Naive thymus-derived CD4-positive, alpha-beta T cell (primary cell): ENCODE measurements at regions not wholly inside any gene's neighbourhood (a gene's known extent, or its start where the extent isn't known, plus 50 kb on each side); places are given as distances from the start of the nearest gene placed in this dataset.

ENCODE experiments used
- ATAC-seq: fragments of 150-1000 bp; cut with Tn5 transposase; 2 replicates; pipeline ENCODE4 v1.10.0; 2021; ENCODE audit warnings: mild to moderate bottlenecking, moderate library complexity
- CTCF ChIA-PET: fragments of 350-600 bp; sonication (Branson Sonifier 250); formaldehyde crosslinking; loops from one replicate; lab custom pipeline; 2021; ENCODE audit warnings: antibody characterized with exemption; lab: Charles Lee
- POLR2A ChIA-PET: fragments of 350-600 bp; sonication (Branson Sonifier 250); formaldehyde crosslinking; loops from one replicate; lab custom pipeline; 2021; ENCODE audit warnings: antibody characterized with exemption, inconsistent platforms; lab: Charles Lee
- DNase-seq, 9 donors: peaks; one replicate each; pipeline versions ENCODE4 v3.0.0 to v3.0.0-alpha.2; 2020 to 2022; ENCODE audit warnings: mixed read lengths in 1 of 9
- H3K27ac ChIP-seq: one replicate; pipeline ENCODE4 v1.7.0; 2013; ENCODE audit warnings: mild to moderate bottlenecking, low read depth, low read length, moderate library complexity
- H3K27me3 ChIP-seq, 2 donors: one replicate each; pipeline ENCODE4 v1.7.0; 2013; ENCODE audit warnings: low read length in 2 of 2, mild to moderate bottlenecking in 2 of 2, moderate library complexity in 2 of 2; ENCODE audit not compliant: control insufficient read depth in 2 of 2, insufficient read depth in 2 of 2
- H3K36me3 ChIP-seq, 3 experiments: 1 replicate in 2 of 3; 2 replicates in 1 of 3; pipeline ENCODE4 v1.7.0; 2013; ENCODE audit warnings: low read length in 3 of 3, mild to moderate bottlenecking in 3 of 3, moderate library complexity in 1 of 3; ENCODE audit not compliant: insufficient read depth in 3 of 3, control insufficient read depth in 2 of 3
- H3K4me1 ChIP-seq, 2 donors: one replicate each; pipeline ENCODE4 v1.7.0; 2013; ENCODE audit warnings: low read length in 2 of 2, mild to moderate bottlenecking in 2 of 2, moderate library complexity in 1 of 2; ENCODE audit not compliant: control insufficient read depth in 2 of 2, insufficient read depth in 2 of 2
- H3K4me3 ChIP-seq: 2 replicates; pipeline ENCODE4 v1.7.0; 2013; ENCODE audit warnings: mild to moderate bottlenecking, low read length
- H3K9me3 ChIP-seq, 3 experiments: 1 replicate in 2 of 3; 2 replicates in 1 of 3; pipeline ENCODE4 v1.7.0; 2013; ENCODE audit warnings: low read length in 3 of 3; ENCODE audit not compliant: control insufficient read depth in 2 of 3
- H3K27ac Mint-ChIP-seq, 9 donors: one replicate each; pipeline ENCODE4 v1.8.0; 2020 to 2022; ENCODE audit warnings: mixed read lengths in 9 of 9, mild to moderate bottlenecking in 8 of 9, moderate library complexity in 5 of 9, inconsistent platforms in 2 of 9
- H3K27me3 Mint-ChIP-seq, 5 donors: one replicate each; pipeline ENCODE4 v1.8.0; 2021 to 2022; ENCODE audit warnings: mixed read lengths in 5 of 5, mild to moderate bottlenecking in 1 of 5
- H3K36me3 Mint-ChIP-seq, 5 donors: one replicate each; pipeline ENCODE4 v1.8.0; 2020 to 2022; ENCODE audit warnings: mixed read lengths in 5 of 5, mild to moderate bottlenecking in 3 of 5, inconsistent platforms in 1 of 5
- H3K4me1 Mint-ChIP-seq, 7 donors: one replicate each; pipeline ENCODE4 v1.8.0; 2020 to 2022; ENCODE audit warnings: mixed read lengths in 7 of 7, mild to moderate bottlenecking in 3 of 7, inconsistent platforms in 1 of 7
- H3K4me3 Mint-ChIP-seq, 10 donors: one replicate each; pipeline ENCODE4 v1.8.0; 2020 to 2022; ENCODE audit warnings: mild to moderate bottlenecking in 10 of 10, mixed read lengths in 10 of 10, moderate library complexity in 6 of 10, inconsistent platforms in 2 of 10
- H3K9me3 Mint-ChIP-seq, 11 donors: one replicate each; pipeline ENCODE4 v1.8.0; 2020 to 2022; ENCODE audit warnings: mixed read lengths in 11 of 11, mild to moderate bottlenecking in 4 of 11, inconsistent platforms in 1 of 11, moderate library complexity in 1 of 11
- intact Hi-C, 2 donors: fragments of 100-400 bp; cut with micrococcal nuclease; formaldehyde crosslinking; loops; one replicate each; pipeline ENCODE4 v1.15.1; 2023

- no peaks in the 10 kb centered on the region for H3K36me3 ChIP-seq
- no peak overlapping the region for H3K4me3 Mint-ChIP-seq
- ATAC-seq (no peak), DNase-seq (no peak)
- no peak overlapping the region for H3K4me3 ChIP-seq
- H3K27ac Mint-ChIP-seq, result no peak overlapping the region
- H3K27me3 ChIP-seq, result no peaks in the 10 kb centered on the region
- ChIA-PET CTCF (no interaction called here), POLR2A (interaction anchor here (0.6 kb wide), 1 partner anchor 209 kb away, joined by 3 read pairs; no protein-coding TSS in a partner anchor)
- H3K9me3 Mint-ChIP-seq, result peaks cover 0 to 4% (median 0%) of the 10 kb centered on the region in 11 donors
- H3K27me3 Mint-ChIP-seq, result peaks cover 0 to 34% (median 11%) of the 10 kb centered on the region in 5 donors
- H3K36me3 Mint-ChIP-seq, result peaks cover 0 to 4% (median 0%) of the 10 kb centered on the region in 5 donors
- intact Hi-C loops, result no loop called here
- H3K27ac ChIP-seq, result no peak overlapping the region
- H3K4me1 ChIP-seq, result no peaks in the 10 kb centered on the region
- no peaks in the 10 kb centered on the region for H3K4me1 Mint-ChIP-seq
- no peaks in the 10 kb centered on the region for H3K9me3 ChIP-seq
Measured at GRCh38 chr6:37766717-37767116, 52.8 kb upstream of the ZFAND3 start.

- Mint-ChIP-seq H3K27ac (no peak overlapping the region), H3K4me3 (no peak overlapping the region), H3K9me3 (peaks cover 0 to 4% (median 0%) of the 10 kb centered on the region in 11 donors), H3K4me1 (peaks cover 0 to 8% (median 0%) of the 10 kb centered on the region in 7 donors), H3K36me3 (peaks cover 0 to 4% (median 0%) of the 10 kb centered on the region in 5 donors), H3K27me3 (peaks cover 0 to 31% (median 6%) of the 10 kb centered on the region in 5 donors)
- Histone ChIP-seq H3K36me3 (no peaks in the 10 kb centered on the region), H3K9me3 (no peaks in the 10 kb centered on the region), H3K4me1 (no peaks in the 10 kb centered on the region), H3K27me3 (no peaks in the 10 kb centered on the region), H3K27ac (no peak overlapping the region), H3K4me3 (no peak overlapping the region)
- ATAC-seq (no peak), DNase-seq (no peak)
- ChIA-PET CTCF (no interaction called here), POLR2A (no interaction called here)
- intact Hi-C loops, result no loop called here
Measured at GRCh38 chr6:37765182-37765775, 54.2 kb upstream of the ZFAND3 start.

- Mint-ChIP-seq H3K27me3 (peaks cover 0 to 21% (median 1%) of the 10 kb centered on the region in 5 donors), H3K4me3 (no peak overlapping the region), H3K9me3 (peaks cover 0 to under 1% (median 0%) of the 10 kb centered on the region in 11 donors), H3K4me1 (peaks cover 0 to 8% (median 0%) of the 10 kb centered on the region in 7 donors), H3K36me3 (no peaks in the 10 kb centered on the region), H3K27ac (no peak overlapping the region)
- H3K4me3 ChIP-seq, result no peak overlapping the region
- ChIA-PET CTCF (no interaction called here), POLR2A (no interaction called here)
- H3K9me3 ChIP-seq, result no peaks in the 10 kb centered on the region
- no peaks in the 10 kb centered on the region for H3K36me3 ChIP-seq
- H3K27ac ChIP-seq, result no peak overlapping the region
- intact Hi-C loops, result no loop called here
- ATAC-seq (no peak), DNase-seq (no peak)
- no peaks in the 10 kb centered on the region for H3K4me1 ChIP-seq
- H3K27me3 ChIP-seq, result no peaks in the 10 kb centered on the region
Measured at GRCh38 chr6:37763413-37763812, 56.1 kb upstream of the ZFAND3 start.

- Mint-ChIP-seq H3K4me3 (no peak overlapping the region), H3K27me3 (peaks cover 0 to 17% (median 0%) of the 10 kb centered on the region in 5 donors), H3K4me1 (peaks cover 0 to 8% (median 0%) of the 10 kb centered on the region in 7 donors), H3K36me3 (no peaks in the 10 kb centered on the region), H3K27ac (no peak overlapping the region), H3K9me3 (no peaks in the 10 kb centered on the region)
- POLR2A ChIA-PET, result no interaction called here
- Histone ChIP-seq H3K9me3 (no peaks in the 10 kb centered on the region), H3K4me1 (no peaks in the 10 kb centered on the region), H3K27me3 (no peaks in the 10 kb centered on the region), H3K4me3 (no peak overlapping the region), H3K27ac (no peak overlapping the region), H3K36me3 (no peaks in the 10 kb centered on the region)
- DNase-seq (no peak), ATAC-seq (no peak)
- intact Hi-C loops, result no loop called here
- CTCF ChIA-PET, result no interaction called here
Measured at GRCh38 chr6:37762806-37763205, 56.7 kb upstream of the ZFAND3 start.

- no peak for ATAC-seq
- POLR2A ChIA-PET, result no interaction called here
- H3K9me3 Mint-ChIP-seq, result no peaks in the 10 kb centered on the region
- peaks cover 0 to 13% (median 0%) of the 10 kb centered on the region in 5 donors for H3K27me3 Mint-ChIP-seq
- Histone ChIP-seq H3K9me3 (no peaks in the 10 kb centered on the region), H3K27ac (no peak overlapping the region), H3K4me3 (no peak overlapping the region), H3K36me3 (no peaks in the 10 kb centered on the region), H3K4me1 (no peaks in the 10 kb centered on the region), H3K27me3 (no peaks in the 10 kb centered on the region)
- DNase-seq, result no peak
- no peak overlapping the region for H3K4me3 Mint-ChIP-seq
- CTCF ChIA-PET, result no interaction called here
- H3K27ac Mint-ChIP-seq, result no peak overlapping the region
- intact Hi-C loops, result no loop called here
- peaks cover 0 to 8% (median 0%) of the 10 kb centered on the region in 7 donors for H3K4me1 Mint-ChIP-seq
- no peaks in the 10 kb centered on the region for H3K36me3 Mint-ChIP-seq
Measured at GRCh38 chr6:37761554-37762271, 57.8 kb upstream of the ZFAND3 start.

- POLR2A ChIA-PET, result no interaction called here
Measured at GRCh38 chr6:37759221-37760144, 60.0 kb upstream of the ZFAND3 start.

More at GRCh38 chr6:37759221-37760144, 60.0 kb upstream of the ZFAND3 start:
- Histone ChIP-seq H3K27ac (no peak overlapping the region), H3K4me1 (no peaks in the 10 kb centered on the region), H3K27me3 (no peaks in the 10 kb centered on the region), H3K9me3 (no peaks in the 10 kb centered on the region), H3K36me3 (no peaks in the 10 kb centered on the region), H3K4me3 (no peak overlapping the region)
- Mint-ChIP-seq H3K27ac (no peak overlapping the region), H3K9me3 (no peaks in the 10 kb centered on the region), H3K27me3 (peaks cover 0 to 5% (median 4%) of the 10 kb centered on the region in 5 donors), H3K36me3 (no peaks in the 10 kb centered on the region), H3K4me1 (peaks cover 0 to 8% (median 0%) of the 10 kb centered on the region in 7 donors), H3K4me3 (no peak overlapping the region)
- intact Hi-C loops, result no loop called here
- CTCF ChIA-PET, result no interaction called here
- no peak for ATAC-seq
- no peak for DNase-seq
